SK-N-SH (cell line): ENCODE measurements at regions not wholly inside any gene's neighbourhood (a gene's known extent, or its start where the extent isn't known, plus 50 kb on each side); places are given as distances from the start of the nearest gene placed in this dataset.

ENCODE experiments used
- CHD2 ChIP-seq: fragments of 150-350 bp; IDR thresholded peaks from 2 replicates; pipeline ENCODE4 v1.6.1; 2018; ENCODE audit warnings: low read length; ENCODE audit not compliant: partially characterized antibody
- CTCF ChIP-seq: fragments of 200-600 bp; sonication (generic); IDR thresholded peaks from 2 replicates; pipeline ENCODE4 v1.6.1; 2017; ENCODE audit warnings: antibody characterized with exemption, mild to moderate bottlenecking, moderate library complexity
- MAX ChIP-seq: IDR thresholded peaks from 2 replicates; pipeline ENCODE4 v1.4.0; 2012; ENCODE audit warnings: low read depth
- NFIC ChIP-seq: IDR thresholded peaks from 2 replicates; pipeline ENCODE4 v1.4.0; 2012; ENCODE audit warnings: borderline replicate concordance
- REST ChIP-seq: IDR thresholded peaks from 2 replicates; pipeline ENCODE4 v1.6.1; 2012; ENCODE audit warnings: mild to moderate bottlenecking, low read depth, low read length, moderate library complexity
- SMC3 ChIP-seq: IDR thresholded peaks from 2 replicates; pipeline ENCODE4 v1.6.1; 2012; ENCODE audit warnings: low read depth, low read length, improper control_type of control experiment
- TAF1 ChIP-seq: IDR thresholded peaks from 2 replicates; pipeline ENCODE4 v1.6.1; 2012; ENCODE audit warnings: low read depth, mild to moderate bottlenecking, low read length, moderate library complexity, borderline replicate concordance
- TF ChIP-seq, protein P1 (sequence below): fragments of 150-350 bp; IDR thresholded peaks from 2 replicates; pipeline ENCODE4 v1.6.1; 2017; ENCODE audit warnings: antibody characterized with exemption, low read length, low read depth, borderline replicate concordance

DNA sequence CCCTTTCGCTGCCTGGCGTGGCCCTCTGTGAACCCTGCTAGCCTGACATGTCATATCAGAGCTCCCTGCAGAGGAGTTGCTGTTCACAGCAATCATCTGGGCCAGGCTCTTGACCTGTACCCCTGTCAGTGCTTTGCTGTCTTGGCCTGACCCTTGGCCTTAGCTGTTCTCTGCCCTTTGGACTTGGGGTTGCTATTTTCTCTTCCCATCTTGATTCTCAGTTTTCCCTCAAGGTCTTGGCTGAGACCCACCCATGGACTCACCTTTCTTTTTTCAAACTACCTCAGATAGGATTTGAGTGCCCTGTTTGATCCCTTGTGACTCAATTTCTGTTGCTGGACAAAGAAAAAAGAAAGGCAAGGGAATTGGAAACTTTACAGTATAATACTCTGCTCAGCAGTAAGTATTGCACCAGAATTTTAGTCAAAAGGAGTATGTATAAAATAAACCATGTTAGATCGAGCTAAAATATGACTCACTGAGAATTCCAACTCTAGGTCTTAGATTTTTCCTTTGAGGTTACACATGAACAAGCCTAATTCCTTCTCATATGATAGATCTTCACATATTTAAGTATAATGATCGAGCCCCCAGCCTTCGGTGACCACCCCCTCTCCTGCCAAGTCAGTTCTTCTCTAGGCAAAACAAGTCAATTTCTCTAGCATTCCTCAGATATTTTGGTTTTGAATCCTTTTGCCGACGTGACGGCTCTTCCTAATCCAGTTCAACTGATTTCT lies 110.5 kb downstream of the NGF start:
- TF ChIP-seq CTCF (no peak), NFIC (no peak), REST (no peak), SMC3 (no peak), MAX (no peak), TAF1 (no peak), CHD2 (no peak)
- TF ChIP-seq, protein P1, sequence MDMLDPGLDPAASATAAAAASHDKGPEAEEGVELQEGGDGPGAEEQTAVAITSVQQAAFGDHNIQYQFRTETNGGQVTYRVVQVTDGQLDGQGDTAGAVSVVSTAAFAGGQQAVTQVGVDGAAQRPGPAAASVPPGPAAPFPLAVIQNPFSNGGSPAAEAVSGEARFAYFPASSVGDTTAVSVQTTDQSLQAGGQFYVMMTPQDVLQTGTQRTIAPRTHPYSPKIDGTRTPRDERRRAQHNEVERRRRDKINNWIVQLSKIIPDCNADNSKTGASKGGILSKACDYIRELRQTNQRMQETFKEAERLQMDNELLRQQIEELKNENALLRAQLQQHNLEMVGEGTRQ = no peak
